ENCODE measurements at regions not wholly inside any gene's neighbourhood (a gene's known extent, or its start where the extent isn't known, plus 50 kb on each side); places are given as distances from the start of the nearest gene placed in this dataset.
A peak's percentile ranks its signal among the peaks of the same experiment; 100 is the strongest.
"Not testable (repeated sequence)": the region's sequence is repeated elsewhere in the genome, so short reads cannot be mapped to it uniquely, and the experiment has no call there.

DNA sequence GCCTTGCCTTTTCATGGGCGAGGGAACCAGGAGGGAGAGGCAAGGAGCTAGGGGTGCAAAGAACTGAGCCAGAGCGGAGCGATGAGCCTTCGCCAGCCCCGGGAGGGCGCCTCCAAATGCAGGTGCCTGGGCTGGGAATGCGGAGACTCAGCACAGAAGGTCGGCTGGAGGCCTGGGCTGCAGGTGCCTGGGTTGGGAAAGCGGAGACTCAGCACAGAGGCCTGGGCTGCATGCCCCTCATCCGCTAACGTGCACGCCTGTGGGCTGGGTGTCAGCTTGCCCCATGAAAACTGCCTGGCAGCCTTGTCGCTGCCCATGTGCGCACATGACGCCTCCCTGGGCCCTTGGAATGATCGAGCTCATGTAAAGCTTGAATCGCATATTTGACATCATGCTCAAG lies 51.8 kb downstream of the POM121L12 start:
- no peak for DNase-seq (ENCODE audit: low spot score)

DNA sequence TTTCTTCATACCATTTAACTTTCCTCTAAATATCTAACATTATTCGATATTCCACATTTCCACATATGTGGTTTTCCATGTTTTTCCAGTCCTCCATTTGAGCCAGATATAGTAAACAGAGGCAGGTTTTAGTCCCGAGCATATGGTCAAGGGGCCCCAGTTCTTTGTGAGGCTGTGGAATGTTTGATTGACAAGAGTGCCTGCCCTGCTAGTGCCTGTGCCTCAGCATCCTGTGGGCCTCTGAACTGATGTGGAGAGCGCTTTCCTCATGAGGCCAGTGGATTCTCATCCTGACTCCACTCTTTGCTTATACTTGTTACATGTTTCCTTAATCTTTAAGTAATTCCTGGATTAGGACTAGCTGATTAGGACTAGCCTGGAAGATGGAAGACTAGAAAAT lies 58.8 kb downstream of the POM121L12 start:
- no peak for DNase-seq (ENCODE audit: low spot score)

- peak; percentile 6 for DNase-seq (ENCODE audit: low spot score)
Observed at GRCh38 chr7:53094827-53095226, 59.4 kb downstream of the POM121L12 start.

DNA sequence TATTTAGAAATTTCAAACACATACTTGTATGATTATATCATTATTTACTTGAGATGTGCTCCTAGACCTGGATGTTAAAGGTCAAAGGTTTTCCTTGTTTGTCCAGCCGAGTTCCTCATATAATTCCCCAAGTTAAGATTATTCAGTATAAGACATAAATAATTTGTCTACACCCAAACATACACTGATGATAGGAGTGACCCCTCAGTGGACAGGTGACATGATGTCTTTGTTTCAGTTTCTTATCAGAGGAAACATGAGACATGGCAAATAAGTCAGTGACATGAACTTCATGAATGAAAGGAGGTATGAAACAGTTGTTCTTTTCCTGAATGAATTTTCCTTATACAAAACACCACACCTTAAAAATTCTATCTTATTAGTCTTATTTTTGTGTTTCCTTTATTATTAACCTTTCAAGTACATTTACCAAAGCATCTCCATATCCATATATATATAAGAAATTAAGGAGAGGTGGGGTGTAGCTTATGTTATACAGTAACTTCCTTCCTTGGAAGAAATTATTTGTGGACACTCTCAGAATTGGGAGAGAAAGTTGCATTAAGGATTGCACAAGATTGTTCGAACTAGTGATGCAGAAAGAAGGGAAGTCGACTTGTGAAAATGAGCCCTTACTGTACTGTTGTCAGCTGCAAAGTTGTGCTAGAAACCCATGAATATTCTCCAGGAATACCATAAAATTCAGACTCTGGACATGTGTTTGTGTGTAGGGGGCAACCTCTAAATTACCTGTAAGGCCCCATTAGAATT lies 60.5 kb downstream of the POM121L12 start:
- no peak for DNase-seq (ENCODE audit: low spot score)

DNA sequence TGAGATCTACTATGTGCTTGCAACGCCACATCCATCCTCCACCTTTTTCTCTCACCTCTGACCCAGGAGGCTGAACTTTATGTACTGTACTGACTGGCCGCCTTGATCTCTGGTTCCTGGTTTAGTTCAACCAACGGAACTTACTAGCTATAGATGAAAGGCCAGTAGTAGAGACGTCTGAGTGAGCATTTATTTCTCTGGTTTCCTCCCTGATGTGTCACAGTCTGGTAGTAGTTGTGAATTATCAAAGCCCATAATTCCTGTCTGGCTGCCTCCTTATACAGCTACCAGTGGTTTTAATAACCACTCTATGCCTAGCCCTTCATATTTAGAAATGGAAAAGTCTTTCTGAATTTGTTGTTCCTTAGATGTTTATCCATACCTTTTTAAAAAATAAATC lies 64.7 kb downstream of the POM121L12 start:
- no peak for DNase-seq (ENCODE audit: low spot score)

GRCh38 chr7:53101026-53101425 lies 65.6 kb downstream of the POM121L12 start:
- DNase-seq (ENCODE audit: low spot score) = no peak

- no peak for DNase-seq (ENCODE audit: low spot score)
Observed at GRCh38 chr7:53110425-53110824, 75.0 kb downstream of the POM121L12 start.

- no peak for DNase-seq (ENCODE audit: low spot score)
Observed at GRCh38 chr7:53111031-53111430, 75.6 kb downstream of the POM121L12 start.

DNA sequence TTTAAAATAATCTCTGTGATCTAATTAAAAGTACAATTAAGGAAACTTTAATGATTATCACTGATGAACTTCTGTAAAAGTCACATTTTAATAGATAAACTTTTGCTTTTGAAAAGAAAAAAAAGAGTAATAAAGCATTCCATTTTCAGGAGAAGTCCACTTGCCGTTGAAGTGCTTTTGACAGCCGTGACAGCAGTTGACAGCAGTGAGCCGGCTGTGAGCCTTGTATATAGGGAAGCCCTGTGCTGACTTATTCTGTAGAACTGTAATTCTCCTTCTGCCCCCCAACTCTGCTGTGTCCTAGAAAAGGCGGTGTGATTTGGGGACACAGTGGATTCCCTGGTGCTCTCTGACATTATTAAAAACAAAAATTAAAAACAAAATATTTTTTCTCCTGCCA lies 78.0 kb downstream of the POM121L12 start:
- no peak for DNase-seq (ENCODE audit: low spot score)

DNA sequence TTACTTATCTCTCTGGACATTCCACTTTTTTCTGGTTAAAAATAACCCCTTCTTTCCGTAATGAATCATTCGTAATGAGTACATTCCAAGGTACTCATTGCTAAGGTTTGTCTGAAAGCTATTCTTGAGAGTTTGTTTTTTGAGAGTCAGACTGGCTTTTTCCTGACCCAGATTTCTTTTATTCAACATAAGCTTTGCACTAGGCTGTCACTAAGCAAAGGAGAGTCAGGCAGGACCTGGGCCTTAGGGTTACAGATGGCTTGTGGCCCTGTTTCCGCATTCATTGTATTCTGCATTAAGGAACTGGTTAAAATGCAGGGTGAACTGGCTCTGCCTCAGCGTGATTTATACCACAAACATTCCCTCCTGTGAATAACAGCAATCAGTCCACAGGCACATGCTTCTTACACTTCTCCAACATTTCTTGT lies 84.1 kb downstream of the POM121L12 start:
- DNase-seq (ENCODE audit: low spot score) = no peak

- no peak for DNase-seq (ENCODE audit: low spot score)
Observed at GRCh38 chr7:53121374-53121773, 85.9 kb downstream of the POM121L12 start.

GRCh38 chr7:53131697-53132096 lies 96.3 kb downstream of the POM121L12 start:
- DNase-seq (ENCODE audit: low spot score) = no peak

DNA sequence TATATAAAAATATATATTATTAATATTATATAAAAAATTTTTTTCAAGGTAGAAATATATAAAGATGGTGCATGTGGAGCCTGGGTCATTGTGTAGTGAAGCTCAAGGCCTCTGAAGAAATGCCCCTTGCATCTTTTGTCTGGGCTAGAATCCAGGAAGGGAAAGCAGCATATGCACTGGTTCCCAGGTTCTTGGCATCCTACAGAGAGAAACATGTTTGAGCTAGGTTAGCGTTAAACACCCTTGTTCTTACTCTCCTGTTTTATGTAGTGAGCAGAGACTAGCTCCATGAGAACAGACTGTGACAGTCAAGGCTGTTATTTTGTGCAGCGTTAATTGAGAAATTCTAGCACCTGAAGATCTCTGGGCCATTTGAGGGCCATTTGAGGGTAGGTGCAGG lies 116.1 kb downstream of the POM121L12 start:
- no peak for DNase-seq (ENCODE audit: low spot score)

DNA sequence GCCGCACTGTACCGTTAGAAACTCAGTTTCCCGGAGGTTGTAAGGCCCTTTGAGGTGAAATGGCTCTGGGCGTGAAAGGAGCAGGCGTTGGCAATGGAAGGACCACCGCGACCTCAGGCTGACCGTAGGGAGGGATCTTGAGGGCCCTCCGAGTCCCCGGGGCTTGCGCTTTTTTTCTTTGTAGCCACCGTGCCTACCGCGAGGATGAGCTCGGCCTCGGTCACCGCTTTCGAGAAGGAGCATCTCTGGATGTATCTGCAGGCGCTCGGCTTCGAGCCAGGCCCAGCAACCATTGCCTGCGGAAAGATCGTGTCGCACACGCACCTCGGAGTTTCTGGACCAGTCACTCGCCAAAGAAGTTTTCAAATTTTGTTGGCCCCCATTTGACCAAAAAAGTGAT lies 151.8 kb downstream of the POM121L12 start:
- not testable (repeated sequence) for DNase-seq (ENCODE audit: low spot score)

GRCh38 chr7:53191191-53191695 lies 155.8 kb downstream of the POM121L12 start:
- no peak for DNase-seq (ENCODE audit: low spot score)

GRCh38 chr7:53191836-53192443 lies 156.5 kb downstream of the POM121L12 start:
- DNase-seq (ENCODE audit: low spot score) = no peak

- DNase-seq (ENCODE audit: low spot score) = no peak
Observed at GRCh38 chr7:53205006-53205405, 169.6 kb downstream of the POM121L12 start.

GRCh38 chr7:53209129-53209528 lies 173.7 kb downstream of the POM121L12 start:
- DNase-seq (ENCODE audit: low spot score) = no peak

DNA sequence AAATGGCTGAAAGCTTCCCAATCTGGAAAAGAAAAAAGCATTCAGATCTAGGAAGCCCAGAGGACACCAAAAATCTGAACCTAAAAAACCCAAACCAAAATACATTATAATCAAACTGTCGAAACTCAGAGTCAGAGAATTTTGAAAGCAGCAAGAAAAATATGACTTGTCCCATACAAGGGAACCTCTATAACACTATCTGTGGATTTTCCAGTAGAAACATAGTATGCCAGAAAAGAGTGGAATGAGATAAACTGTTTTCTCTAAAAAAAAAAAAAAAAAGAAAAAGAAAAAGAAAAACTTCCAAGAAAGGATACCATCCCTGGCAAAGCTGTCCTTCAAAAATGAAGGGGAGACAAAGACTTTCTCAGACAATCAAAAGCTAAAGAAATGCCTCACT lies 179.0 kb downstream of the POM121L12 start:
- DNase-seq (ENCODE audit: low spot score) = no peak

DNA sequence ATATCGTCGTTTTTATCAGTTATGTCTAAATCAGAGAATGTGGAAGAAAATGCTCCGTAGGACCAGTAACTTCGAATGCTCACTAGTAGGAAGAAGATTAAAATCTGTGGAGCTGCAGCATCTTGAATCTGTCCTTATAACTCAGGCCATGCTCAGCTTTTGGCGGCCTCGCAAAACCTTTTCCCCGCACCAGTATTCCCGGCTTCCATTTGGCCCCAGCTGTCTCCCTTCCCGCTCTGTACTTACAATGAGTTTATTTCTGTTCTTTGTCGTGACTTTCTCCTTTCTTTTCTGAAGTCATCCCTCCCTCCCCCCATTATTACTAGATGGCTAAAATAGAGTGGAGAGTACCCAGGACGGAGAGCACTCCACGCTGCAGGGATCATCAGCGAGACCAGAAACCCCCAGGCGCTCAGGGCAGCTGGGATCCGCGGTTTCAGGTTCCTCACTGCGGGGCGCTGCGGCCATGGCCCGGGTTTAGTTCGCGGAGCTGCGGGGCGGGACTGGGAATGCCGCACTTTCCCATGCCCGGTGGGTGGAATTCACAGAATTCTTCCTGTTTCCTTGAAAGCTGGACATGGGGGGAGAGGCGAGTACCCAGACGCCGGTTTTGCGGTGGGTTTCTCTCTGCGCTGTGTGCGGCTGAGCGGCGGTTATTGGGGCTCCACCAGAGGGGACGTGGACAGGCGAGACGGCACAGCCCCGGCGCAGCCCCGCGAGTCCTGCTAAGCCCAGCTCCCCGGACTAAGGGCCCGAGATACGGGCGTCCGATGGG lies 183.5 kb downstream of the POM121L12 start:
- DNase-seq (ENCODE audit: low spot score) = no peak

DNA sequence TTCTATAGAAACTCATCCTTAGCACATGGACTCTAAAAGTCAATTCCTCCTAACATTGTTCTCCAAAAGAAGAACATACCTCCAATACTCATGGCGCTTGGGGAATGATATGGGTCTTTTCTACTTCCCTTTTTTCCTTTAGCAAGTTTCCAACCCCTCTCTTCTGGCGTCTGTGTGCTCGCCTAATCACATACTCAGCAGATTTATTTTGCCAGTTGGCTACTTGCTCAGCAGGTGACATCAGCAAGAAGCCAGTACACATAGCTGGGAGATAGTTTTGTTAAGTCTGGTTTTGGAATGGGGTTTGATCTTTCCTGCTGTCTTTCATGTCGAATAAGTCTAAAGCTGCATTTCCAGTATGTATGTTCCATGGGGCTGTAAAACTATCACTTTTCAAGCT lies 193.8 kb downstream of the POM121L12 start:
- no peak for DNase-seq (ENCODE audit: low spot score)

DNA sequence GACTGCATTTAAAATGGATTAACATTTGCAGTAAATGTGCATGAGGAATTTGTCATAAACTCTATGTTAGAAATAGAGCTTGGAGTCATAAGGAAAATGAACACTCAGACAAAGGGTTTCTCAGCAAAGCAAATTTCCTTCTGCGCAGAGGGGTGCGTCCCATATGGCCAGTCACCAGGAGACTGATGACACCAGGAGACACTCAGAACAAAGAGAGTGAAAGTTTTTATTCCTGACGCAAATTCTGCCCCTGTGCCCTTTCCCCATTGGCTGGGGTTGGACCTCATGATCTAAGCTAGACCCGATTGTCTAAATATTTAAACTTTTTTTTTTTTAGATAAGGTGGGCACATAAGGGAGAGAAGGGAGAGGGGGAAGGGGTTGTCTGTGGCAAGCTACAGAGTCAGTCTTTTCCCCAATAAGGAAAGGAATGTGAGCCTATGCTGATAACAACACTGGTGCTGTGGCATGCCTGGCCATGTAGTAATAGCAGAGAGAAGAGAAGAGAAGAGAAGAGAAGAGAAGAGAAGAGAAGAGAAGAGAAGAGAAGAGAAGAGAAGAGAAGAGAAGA lies 202.0 kb downstream of the POM121L12 start:
- DNase-seq (ENCODE audit: low spot score) = no peak

Measured in SK-N-DZ (cell line).